H1 (cell line): ENCODE measurements at regions not wholly inside any gene's neighbourhood (a gene's known extent, or its start where the extent isn't known, plus 50 kb on each side); places are given as distances from the start of the nearest gene placed in this dataset.

Experiments used
- BCL11A ChIP-seq, 2 experiments: IDR thresholded peaks; one replicate each; pipeline ENCODE4 v1.6.1; 2011; ENCODE audit warnings: low read depth in 2 of 2, low read length in 2 of 2, mild to moderate bottlenecking in 2 of 2
- CHD2 ChIP-seq: IDR thresholded peaks from 2 replicates; pipeline ENCODE4 v1.6.1; 2012; ENCODE audit warnings: low read length, improper control_type of control experiment
- KDM4A ChIP-seq: IDR thresholded peaks from one replicate; pipeline ENCODE4 v1.7.1; 2012; ENCODE audit warnings: low read depth, mild to moderate bottlenecking, moderate library complexity, low read length, inconsistent platforms; ENCODE audit not compliant: severe bottlenecking
- TBP ChIP-seq: IDR thresholded peaks from 2 replicates; pipeline ENCODE4 v1.6.1; 2011; ENCODE audit warnings: low read depth, low read length, improper control_type of control experiment
- TF ChIP-seq, protein P1 (sequence below): fragments of 300-600 bp; sonication (generic); IDR thresholded peaks from 2 replicates; pipeline ENCODE4 v1.7.1; 2012; ENCODE audit warnings: low read length, moderate library complexity, mild to moderate bottlenecking, inconsistent platforms; ENCODE audit not compliant: insufficient replicate concordance

GRCh38 chr3:64976456-64976855 lies 288.7 kb upstream of the ADAMTS9 start (continued):
- TF ChIP-seq KDM4A (no peak), CHD2 (no peak), BCL11A (IDR thresholded peaks at IDR 0.05; ENCODE audit: low read depth in 2 of 2, low read length in 2 of 2) (no peak), TBP (no peak)
- TF ChIP-seq, protein P1, sequence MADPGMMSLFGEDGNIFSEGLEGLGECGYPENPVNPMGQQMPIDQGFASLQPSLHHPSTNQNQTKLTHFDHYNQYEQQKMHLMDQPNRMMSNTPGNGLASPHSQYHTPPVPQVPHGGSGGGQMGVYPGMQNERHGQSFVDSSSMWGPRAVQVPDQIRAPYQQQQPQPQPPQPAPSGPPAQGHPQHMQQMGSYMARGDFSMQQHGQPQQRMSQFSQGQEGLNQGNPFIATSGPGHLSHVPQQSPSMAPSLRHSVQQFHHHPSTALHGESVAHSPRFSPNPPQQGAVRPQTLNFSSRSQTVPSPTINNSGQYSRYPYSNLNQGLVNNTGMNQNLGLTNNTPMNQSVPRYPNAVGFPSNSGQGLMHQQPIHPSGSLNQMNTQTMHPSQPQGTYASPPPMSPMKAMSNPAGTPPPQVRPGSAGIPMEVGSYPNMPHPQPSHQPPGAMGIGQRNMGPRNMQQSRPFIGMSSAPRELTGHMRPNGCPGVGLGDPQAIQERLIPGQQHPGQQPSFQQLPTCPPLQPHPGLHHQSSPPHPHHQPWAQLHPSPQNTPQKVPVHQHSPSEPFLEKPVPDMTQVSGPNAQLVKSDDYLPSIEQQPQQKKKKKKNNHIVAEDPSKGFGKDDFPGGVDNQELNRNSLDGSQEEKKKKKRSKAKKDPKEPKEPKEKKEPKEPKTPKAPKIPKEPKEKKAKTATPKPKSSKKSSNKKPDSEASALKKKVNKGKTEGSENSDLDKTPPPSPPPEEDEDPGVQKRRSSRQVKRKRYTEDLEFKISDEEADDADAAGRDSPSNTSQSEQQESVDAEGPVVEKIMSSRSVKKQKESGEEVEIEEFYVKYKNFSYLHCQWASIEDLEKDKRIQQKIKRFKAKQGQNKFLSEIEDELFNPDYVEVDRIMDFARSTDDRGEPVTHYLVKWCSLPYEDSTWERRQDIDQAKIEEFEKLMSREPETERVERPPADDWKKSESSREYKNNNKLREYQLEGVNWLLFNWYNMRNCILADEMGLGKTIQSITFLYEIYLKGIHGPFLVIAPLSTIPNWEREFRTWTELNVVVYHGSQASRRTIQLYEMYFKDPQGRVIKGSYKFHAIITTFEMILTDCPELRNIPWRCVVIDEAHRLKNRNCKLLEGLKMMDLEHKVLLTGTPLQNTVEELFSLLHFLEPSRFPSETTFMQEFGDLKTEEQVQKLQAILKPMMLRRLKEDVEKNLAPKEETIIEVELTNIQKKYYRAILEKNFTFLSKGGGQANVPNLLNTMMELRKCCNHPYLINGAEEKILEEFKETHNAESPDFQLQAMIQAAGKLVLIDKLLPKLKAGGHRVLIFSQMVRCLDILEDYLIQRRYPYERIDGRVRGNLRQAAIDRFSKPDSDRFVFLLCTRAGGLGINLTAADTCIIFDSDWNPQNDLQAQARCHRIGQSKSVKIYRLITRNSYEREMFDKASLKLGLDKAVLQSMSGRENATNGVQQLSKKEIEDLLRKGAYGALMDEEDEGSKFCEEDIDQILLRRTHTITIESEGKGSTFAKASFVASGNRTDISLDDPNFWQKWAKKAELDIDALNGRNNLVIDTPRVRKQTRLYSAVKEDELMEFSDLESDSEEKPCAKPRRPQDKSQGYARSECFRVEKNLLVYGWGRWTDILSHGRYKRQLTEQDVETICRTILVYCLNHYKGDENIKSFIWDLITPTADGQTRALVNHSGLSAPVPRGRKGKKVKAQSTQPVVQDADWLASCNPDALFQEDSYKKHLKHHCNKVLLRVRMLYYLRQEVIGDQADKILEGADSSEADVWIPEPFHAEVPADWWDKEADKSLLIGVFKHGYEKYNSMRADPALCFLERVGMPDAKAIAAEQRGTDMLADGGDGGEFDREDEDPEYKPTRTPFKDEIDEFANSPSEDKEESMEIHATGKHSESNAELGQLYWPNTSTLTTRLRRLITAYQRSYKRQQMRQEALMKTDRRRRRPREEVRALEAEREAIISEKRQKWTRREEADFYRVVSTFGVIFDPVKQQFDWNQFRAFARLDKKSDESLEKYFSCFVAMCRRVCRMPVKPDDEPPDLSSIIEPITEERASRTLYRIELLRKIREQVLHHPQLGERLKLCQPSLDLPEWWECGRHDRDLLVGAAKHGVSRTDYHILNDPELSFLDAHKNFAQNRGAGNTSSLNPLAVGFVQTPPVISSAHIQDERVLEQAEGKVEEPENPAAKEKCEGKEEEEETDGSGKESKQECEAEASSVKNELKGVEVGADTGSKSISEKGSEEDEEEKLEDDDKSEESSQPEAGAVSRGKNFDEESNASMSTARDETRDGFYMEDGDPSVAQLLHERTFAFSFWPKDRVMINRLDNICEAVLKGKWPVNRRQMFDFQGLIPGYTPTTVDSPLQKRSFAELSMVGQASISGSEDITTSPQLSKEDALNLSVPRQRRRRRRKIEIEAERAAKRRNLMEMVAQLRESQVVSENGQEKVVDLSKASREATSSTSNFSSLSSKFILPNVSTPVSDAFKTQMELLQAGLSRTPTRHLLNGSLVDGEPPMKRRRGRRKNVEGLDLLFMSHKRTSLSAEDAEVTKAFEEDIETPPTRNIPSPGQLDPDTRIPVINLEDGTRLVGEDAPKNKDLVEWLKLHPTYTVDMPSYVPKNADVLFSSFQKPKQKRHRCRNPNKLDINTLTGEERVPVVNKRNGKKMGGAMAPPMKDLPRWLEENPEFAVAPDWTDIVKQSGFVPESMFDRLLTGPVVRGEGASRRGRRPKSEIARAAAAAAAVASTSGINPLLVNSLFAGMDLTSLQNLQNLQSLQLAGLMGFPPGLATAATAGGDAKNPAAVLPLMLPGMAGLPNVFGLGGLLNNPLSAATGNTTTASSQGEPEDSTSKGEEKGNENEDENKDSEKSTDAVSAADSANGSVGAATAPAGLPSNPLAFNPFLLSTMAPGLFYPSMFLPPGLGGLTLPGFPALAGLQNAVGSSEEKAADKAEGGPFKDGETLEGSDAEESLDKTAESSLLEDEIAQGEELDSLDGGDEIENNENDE: no peak
